ENCODE measurements at regions not wholly inside any gene's neighbourhood (a gene's known extent, or its start where the extent isn't known, plus 50 kb on each side); places are given as distances from the start of the nearest gene placed in this dataset.

- no peak for TF ChIP-seq CTCF (conservative IDR thresholded peaks at IDR 0.05; ENCODE audit: low read depth, low read length)
- TF ChIP-seq EZH2phosphoT487 (IDR thresholded peaks at IDR 0.05; ENCODE audit: borderline replicate concordance, low read length): no peak
These were observed 976.2 kb downstream of the FSTL5 start for GRCh38 chr4:161187569-161187968.

All from PC-3 (cell line).